Adrenal gland (tissue), 5 donors: ENCODE measurements at regions not wholly inside any gene's neighbourhood (a gene's known extent, or its start where the extent isn't known, plus 50 kb on each side); places are given as distances from the start of the nearest gene placed in this dataset.

Experiments used
- POLR2A ChIP-seq, 2 donors: fragments of 450-650 bp; IDR thresholded peaks; one replicate each; pipeline ENCODE4 v1.6.1; 2017; ENCODE audit warnings: antibody characterized with exemption in 2 of 2, mild to moderate bottlenecking in 2 of 2, moderate library complexity in 1 of 2
- TF ChIP-seq, protein P1 (sequence below), 6 experiments: fragments of 450-650 bp in 4 of 6; fragments of 200-600 bp in 2 of 6; sonication (generic) in 1 of 6; IDR thresholded peaks; 1 replicate in 5 of 6; 2 replicates in 1 of 6; pipeline versions ENCODE4 v1.5.1 to v1.8.0; 2016 to 2021; ENCODE audit warnings: antibody characterized with exemption in 6 of 6, mild to moderate bottlenecking in 2 of 6, moderate library complexity in 1 of 6
- donor health status: DM: no; HTN: no; CAD: no.

DNA sequence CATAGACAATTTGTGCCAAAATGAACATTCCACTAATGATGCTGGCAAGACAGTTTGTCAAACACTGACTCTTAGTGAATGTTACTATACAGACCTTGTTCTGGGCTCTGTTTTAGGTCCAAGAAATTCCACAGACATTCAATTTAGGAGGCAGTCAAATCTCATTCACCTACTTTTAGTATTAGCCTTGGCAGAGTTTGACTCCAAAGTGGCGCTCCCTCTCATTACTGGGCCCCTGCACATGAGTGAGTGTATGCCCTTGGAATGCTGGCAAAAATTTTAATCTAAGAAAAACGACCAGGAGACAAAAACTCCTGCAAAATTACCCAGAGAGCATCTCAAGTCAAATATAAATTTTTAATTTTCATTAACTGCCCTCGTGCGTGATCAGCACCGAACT is 94.9 kb upstream of the SLC27A6 start:
- TF ChIP-seq, protein P1, sequence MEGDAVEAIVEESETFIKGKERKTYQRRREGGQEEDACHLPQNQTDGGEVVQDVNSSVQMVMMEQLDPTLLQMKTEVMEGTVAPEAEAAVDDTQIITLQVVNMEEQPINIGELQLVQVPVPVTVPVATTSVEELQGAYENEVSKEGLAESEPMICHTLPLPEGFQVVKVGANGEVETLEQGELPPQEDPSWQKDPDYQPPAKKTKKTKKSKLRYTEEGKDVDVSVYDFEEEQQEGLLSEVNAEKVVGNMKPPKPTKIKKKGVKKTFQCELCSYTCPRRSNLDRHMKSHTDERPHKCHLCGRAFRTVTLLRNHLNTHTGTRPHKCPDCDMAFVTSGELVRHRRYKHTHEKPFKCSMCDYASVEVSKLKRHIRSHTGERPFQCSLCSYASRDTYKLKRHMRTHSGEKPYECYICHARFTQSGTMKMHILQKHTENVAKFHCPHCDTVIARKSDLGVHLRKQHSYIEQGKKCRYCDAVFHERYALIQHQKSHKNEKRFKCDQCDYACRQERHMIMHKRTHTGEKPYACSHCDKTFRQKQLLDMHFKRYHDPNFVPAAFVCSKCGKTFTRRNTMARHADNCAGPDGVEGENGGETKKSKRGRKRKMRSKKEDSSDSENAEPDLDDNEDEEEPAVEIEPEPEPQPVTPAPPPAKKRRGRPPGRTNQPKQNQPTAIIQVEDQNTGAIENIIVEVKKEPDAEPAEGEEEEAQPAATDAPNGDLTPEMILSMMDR (IDR thresholded peaks at IDR 0.05): no peak
- TF ChIP-seq POLR2A (IDR thresholded peaks at IDR 0.05): no peak
